Stimulated activated CD8-positive, alpha-beta memory T cell treated with anti-CD3 and anti-CD28 coated beads, Interleukin-2, amount 100 ng/mL, for 48 hours (primary cell): ENCODE measurements at regions not wholly inside any gene's neighbourhood (a gene's known extent, or its start where the extent isn't known, plus 50 kb on each side); places are given as distances from the start of the nearest gene placed in this dataset.
"Not testable (repeated sequence)": the region's sequence is repeated elsewhere in the genome, so short reads cannot be mapped to it uniquely, and the experiment has no call there.

ENCODE experiments used
- DNase-seq, 2 donors: peaks; one replicate each; pipeline ENCODE4 v3.0.0-alpha.2; 2020; ENCODE audit warnings: low read depth in 2 of 2

DNA sequence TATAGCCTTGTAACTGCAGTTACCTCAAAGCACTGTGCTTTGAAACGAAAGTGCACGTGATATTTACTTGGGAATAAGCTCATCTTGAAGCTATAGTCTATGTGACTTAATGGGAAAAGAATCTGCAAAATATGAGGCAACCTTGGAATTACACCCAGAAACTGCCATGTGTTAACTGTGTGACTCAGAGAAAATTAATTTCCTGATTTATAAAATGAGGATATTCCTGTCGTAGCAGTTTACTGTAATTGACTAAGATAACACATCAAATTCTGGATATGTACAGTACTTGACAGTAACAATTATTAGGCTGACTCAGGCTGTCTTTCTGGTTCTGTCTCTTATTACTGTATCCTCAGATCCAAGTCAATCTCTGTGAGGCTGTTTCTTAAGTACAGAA is 1079.9 kb upstream of the ACO1 start:
- DNase-seq, result no peak

DNA sequence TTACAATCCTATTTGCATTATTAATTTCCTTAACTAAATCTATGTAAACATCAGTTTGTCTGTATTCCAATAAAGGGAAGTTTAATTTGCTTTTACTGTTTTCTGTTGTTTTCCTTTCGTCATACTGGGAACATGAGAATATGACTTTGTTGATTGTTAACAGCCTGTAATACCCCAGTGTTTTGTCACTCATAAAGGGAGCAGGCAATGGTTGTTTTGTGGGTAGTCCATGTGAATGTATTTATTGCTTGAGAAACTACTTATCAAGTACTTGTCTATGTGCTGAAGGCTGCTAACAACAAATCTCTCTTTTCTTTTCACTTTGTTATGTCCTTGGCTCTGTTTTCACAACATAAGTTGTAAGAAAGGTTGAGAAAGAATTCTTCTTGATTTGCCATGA is 1070.2 kb upstream of the ACO1 start:
- no peak for DNase-seq

GRCh38 chr9:31320494-31320893 is 1063.9 kb upstream of the ACO1 start:
- DNase-seq, result no peak

DNA sequence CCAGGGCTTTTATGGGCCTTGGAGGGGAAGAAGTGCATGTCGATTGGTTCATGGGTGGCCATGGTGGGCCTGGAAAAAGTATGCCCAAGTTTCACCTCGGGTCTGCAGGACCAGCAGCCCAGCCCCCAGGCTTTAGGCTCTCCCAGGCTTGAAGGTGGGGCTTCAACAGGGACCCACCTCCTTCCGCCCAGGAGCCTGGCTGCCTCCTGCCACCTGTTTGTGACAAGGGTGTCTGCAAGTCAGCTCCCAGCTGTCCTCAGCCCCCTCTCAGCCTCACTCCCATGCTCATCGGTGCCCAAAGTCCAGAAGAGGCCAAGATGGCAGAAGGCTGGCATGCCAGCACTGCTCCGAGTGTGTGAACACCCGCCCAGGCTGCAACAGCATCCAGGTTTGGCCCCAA is 1063.2 kb upstream of the ACO1 start:
- no peak for DNase-seq

DNA sequence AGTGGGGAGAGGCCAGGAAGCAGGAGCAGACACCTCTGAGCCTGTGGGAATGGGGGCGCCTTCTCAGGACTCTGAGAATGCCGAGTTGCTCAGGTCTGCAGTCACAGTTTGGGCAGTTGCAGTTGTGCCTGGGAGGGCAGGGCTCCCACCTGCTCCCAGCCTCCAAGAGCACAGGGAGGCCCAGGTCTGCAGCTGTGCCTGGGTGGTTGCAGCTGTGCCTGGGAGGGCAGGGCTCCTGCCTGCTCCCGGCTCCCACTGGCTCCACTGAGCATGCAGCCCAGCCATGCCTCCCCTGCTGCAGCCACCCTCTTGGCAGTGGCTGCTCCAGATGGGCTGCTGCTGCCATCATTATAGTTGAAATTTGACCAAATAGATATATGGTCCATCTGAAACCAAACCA is 1062.8 kb upstream of the ACO1 start:
- no peak for DNase-seq

GRCh38 chr9:31323726-31324444 is 1060.6 kb upstream of the ACO1 start:
- no peak for DNase-seq

DNA sequence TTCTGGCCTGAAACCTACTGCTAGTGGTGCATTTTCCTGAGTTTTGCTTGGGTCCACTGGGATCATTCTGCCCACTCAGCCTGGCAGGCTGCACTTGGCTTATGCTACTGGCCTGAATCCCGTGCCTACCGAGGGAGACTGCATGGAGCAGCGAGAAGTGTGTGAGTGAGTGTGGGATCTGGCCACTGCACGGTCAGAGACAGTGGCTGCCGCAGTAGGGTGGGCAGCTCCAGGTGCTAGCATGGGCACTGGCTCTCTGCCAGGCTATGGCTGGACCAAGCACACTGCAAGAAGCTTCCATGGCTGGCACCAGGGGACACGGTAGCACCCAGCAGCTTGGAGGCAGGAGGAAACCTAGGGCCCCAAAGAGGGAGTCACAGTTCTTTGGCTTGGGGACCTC is 1058.7 kb upstream of the ACO1 start:
- DNase-seq, result no peak

DNA sequence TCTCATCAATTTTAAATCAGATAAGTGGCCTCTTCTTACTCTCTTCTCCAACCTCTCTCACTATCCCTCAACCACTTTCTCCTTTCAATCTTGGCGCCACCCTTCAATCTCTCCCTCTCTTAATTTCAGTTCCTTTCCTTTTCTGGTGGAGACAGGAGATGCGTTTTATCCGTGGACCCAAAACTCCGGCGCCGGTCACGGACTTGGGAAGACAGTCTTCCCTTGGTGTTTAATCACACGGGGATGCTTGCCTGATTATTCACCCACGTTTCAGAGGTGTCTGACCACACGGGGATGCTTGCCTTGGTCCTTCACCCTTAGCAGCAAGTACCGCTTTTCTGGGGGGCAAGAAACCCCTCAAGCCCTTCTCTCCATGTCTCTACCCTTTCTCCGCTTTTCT is 1057.6 kb upstream of the ACO1 start:
- not testable (repeated sequence) for DNase-seq

DNA sequence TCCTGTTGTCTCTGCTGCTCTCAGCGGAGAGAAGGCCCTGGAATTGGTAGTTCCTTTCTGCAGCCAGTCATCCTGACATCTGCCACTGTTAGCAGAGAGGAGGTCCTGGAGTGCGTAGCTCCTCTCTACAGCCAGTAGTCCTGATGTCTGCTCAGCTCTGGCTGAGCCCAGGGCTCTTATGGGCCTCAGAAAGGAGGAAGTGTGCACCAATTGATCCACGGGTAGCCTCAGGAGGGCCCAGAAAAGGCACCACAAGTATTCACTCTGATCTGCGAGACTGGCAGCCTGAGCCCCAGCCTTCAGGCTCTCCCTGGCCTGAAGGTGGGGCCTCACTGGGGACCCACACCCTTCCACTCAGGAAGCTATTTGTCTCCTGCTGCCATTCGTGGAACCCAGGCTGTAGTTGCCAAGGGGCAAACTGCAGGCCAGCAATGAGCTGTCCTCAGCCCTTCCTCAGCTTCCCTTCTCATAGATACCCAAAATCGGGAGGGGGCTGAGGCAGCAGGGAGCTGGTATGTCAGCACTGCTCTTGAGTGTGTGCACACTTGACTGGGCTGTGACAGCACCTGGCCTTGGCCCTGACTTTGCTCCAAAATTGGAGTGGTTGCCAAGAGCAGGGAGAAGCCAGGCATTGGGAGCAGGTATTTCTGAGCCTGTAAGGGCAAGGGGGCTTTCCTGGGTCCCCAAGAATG is 1049.5 kb upstream of the ACO1 start:
- DNase-seq, result no peak

- DNase-seq, result no peak
Observed at GRCh38 chr9:31335529-31336234, 1048.8 kb upstream of the ACO1 start.

- DNase-seq, result no peak
Observed at GRCh38 chr9:31336386-31336785, 1048.1 kb upstream of the ACO1 start.

DNA sequence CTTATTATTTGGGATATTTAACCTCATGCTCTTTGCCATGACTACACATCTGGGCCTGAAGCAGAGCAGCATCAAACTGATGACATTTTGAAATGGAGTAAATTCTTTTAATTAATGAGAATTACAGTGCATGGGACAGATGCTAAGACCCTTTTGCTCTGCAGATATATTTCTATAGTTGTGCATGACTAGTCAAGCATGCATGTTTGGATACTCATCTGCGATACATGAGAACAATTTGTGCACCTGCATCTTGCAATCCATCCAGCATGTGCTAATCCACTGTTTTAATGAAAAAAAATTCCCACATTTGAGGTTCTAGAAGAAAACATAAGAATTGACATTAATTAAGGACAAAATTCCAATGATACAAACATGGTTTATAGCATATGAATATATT is 1047.6 kb upstream of the ACO1 start:
- no peak for DNase-seq

GRCh38 chr9:31347082-31347617 is 1037.3 kb upstream of the ACO1 start:
- DNase-seq, result no peak

- DNase-seq, result no peak
Observed at GRCh38 chr9:31355159-31355882, 1029.1 kb upstream of the ACO1 start.

- no peak for DNase-seq
Observed at GRCh38 chr9:31355965-31356364, 1028.5 kb upstream of the ACO1 start.

- no peak for DNase-seq
Observed at GRCh38 chr9:31359071-31359470, 1025.4 kb upstream of the ACO1 start.

DNA sequence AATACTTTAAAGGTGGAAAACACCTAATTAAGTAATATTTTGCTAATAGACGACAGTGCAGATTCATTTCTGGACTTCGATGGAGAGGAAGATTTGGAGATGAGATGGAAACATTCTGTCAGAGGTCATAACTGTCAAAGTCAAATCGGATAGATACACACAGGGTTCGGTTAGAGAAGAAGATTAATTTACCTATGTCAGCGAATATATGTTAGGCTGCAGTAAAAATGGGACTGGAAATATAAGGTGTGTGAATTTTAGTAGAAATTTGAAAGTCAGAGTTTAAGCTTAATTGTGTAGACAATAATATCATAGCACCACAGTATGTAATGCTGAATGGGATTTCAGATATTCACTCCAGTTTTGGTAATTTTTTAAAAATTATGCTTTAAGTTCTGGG is 1020.3 kb upstream of the ACO1 start:
- DNase-seq, result no peak

DNA sequence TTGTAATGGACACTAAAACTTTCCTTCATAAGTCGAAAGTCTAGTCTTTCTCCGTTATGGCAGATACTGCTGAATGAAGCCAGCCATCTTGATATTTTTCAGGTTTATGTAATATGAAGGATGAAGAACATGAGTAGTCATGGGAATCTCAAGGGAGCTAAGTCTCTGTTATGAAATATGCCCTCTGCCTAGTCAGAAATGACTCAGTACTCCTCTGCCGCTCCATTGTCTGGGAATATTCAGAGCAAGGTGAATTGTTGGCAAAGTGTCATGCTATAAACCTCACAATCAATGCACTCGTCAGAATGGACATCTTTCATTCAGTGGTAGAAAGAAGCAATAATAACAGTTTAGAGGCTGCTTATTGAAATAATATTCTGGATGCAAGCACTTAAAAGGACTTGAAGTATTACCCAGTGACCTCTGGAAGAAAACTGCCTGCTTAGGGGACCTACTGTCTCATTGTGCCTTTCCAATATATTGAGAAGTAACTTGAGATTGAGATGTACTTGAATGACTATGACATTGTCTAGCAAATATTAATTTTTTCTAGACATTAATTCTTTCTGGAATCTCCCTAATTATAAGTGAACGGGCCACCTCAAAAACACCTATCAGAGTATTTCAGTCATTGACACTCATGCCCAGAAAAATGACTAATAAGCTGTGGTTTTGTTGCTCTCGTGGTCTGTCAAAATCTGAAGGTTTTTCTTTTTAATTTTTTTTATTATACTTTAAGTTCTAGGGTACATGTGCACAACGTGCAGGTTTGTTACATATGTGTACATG is 1011.5 kb upstream of the ACO1 start:
- DNase-seq, result no peak

GRCh38 chr9:31377358-31377757 is 1007.1 kb upstream of the ACO1 start:
- no peak for DNase-seq

DNA sequence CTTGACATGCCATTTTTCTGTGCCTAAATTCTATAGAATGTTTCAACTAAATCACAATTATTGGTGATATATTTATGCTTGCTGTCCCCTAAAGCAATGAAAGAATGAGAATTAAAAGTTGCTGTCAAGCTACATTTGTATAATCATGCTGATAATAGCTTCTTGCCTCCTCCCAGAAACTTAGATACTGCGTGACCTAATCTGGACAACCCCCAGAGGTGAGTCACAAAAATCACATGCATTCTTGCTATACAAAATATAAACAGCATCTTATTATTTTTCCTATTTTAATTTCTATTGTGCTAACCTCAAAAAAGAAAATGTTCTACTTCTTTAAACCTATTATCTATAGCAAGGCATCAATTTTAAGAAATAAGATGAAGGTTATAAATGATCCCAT is 995.8 kb upstream of the ACO1 start:
- no peak for DNase-seq

DNA sequence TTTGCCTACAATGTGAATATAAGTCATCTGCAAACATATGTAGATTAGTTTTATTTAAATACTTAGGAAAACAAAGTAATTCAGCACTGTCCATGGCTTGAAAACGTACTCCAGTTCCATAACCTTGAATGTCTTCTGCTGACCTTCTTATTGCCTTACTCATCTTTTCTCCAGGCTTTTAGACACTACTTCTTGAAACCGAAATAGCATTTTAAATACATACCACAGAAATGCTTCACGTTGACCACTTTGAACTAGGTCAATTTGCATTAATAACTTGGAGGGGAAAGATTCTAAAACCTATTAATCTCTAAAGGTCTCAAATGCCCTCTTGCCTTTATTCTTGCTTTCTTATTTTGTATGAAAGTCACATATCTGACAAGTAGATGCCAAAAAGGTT is 995.4 kb upstream of the ACO1 start:
- no peak for DNase-seq
